HEK293 (cell line): ENCODE measurements at regions not wholly inside any gene's neighbourhood (a gene's known extent, or its start where the extent isn't known, plus 50 kb on each side); places are given as distances from the start of the nearest gene placed in this dataset.

Experiments
- CTCF ChIA-PET: fragments of 350-600 bp; formaldehyde crosslinking; extraction: SDS; loops from one replicate; lab custom pipeline; 2021; ENCODE audit warnings: antibody characterized with exemption; lab: Yijun Ruan, JAX
- POLR2A ChIA-PET: fragments of 300-600 bp; formaldehyde crosslinking; extraction: SDS; loops from one replicate; lab custom pipeline; 2020; ENCODE audit warnings: antibody characterized with exemption, inconsistent platforms; lab: Yijun Ruan, JAX
- H3K27ac ChIP-seq: fragments of 200-500 bp; sonication (Bioruptor generic); 2 replicates; pipeline ENCODE4 v1.5.1; 2014; ENCODE audit warnings: low read depth, low read length, control low read depth, inconsistent platforms; ENCODE audit errors: extremely low read depth
- H3K36me3 ChIP-seq, 2 experiments: fragments of 200-500 bp in 1 of 2; sonication (Bioruptor generic) in 1 of 2; 1 replicate in 1 of 2; 2 replicates in 1 of 2; pipeline ENCODE4 v1.5.1; 2014 to 2017; ENCODE audit warnings: inconsistent platforms in 2 of 2, low read length in 2 of 2; ENCODE audit not compliant: control insufficient read depth in 2 of 2, insufficient read depth in 1 of 2
- H3K4me1 ChIP-seq: fragments of 200-500 bp; sonication (Bioruptor generic); 2 replicates; pipeline ENCODE4 v1.5.1; 2014; ENCODE audit warnings: mild to moderate bottlenecking, low read length, inconsistent platforms; ENCODE audit not compliant: control insufficient read depth, insufficient read depth
- H3K4me3 ChIP-seq: 2 replicates; pipeline ENCODE4 v1.5.1; 2011; ENCODE audit warnings: low read depth, mild to moderate bottlenecking, control low read depth, low read length, moderate library complexity
- H3K9me3 ChIP-seq: fragments of 200-500 bp; sonication (Bioruptor generic); 2 replicates; pipeline ENCODE4 v1.5.1; 2014; ENCODE audit warnings: low read depth, low read length, inconsistent platforms; ENCODE audit not compliant: control insufficient read depth, insufficient read depth
- CTCF ChIP-seq: fragments of 450-650 bp; formaldehyde crosslinking; IDR thresholded peaks from 2 replicates; pipeline ENCODE4 v1.5.1; 2016; ENCODE audit warnings: missing biosample characterization, missing genetic modification characterization
- GLI4 ChIP-seq: fragments of 450-650 bp; formaldehyde crosslinking; IDR thresholded peaks from 2 replicates; pipeline ENCODE4 v1.5.1; 2016; ENCODE audit warnings: missing biosample characterization, missing genetic modification characterization
- HIC1 ChIP-seq: fragments of 450-650 bp; formaldehyde crosslinking; IDR thresholded peaks from 2 replicates; pipeline ENCODE4 v1.5.1; 2016; ENCODE audit warnings: missing biosample characterization, missing genetic modification characterization
- INSM2 ChIP-seq: fragments of 450-650 bp; formaldehyde crosslinking; IDR thresholded peaks from 2 replicates; pipeline ENCODE4 v1.5.1; 2016; ENCODE audit warnings: missing biosample characterization, missing genetic modification characterization
- KLF1 ChIP-seq: fragments of 450-650 bp; formaldehyde crosslinking; IDR thresholded peaks from 2 replicates; pipeline ENCODE4 v1.5.1; 2016; ENCODE audit warnings: missing biosample characterization, missing genetic modification characterization
- MYNN ChIP-seq: fragments of 450-650 bp; formaldehyde crosslinking; IDR thresholded peaks from 2 replicates; pipeline ENCODE4 v1.5.1; 2016; ENCODE audit warnings: missing biosample characterization, missing genetic modification characterization, borderline replicate concordance
- MZF1 ChIP-seq: fragments of 450-650 bp; formaldehyde crosslinking; IDR thresholded peaks from 2 replicates; pipeline ENCODE4 v1.5.1; 2017; ENCODE audit warnings: missing biosample characterization, missing genetic modification characterization, borderline replicate concordance
- ZBTB20 ChIP-seq: fragments of 450-650 bp; formaldehyde crosslinking; IDR thresholded peaks from 2 replicates; pipeline ENCODE4 v1.5.1; 2016; ENCODE audit warnings: missing biosample characterization, missing genetic modification characterization
- ZNF132 ChIP-seq: fragments of 450-650 bp; formaldehyde crosslinking; IDR thresholded peaks from 2 replicates; pipeline ENCODE4 v1.5.1; 2017; ENCODE audit warnings: missing biosample characterization, missing genetic modification characterization, borderline replicate concordance
- ZNF146 ChIP-seq: fragments of 450-650 bp; formaldehyde crosslinking; IDR thresholded peaks from 2 replicates; pipeline ENCODE4 v1.5.1; 2016; ENCODE audit warnings: missing biosample characterization, missing genetic modification characterization
- ZNF266 ChIP-seq: fragments of 450-650 bp; formaldehyde crosslinking; IDR thresholded peaks from 2 replicates; pipeline ENCODE4 v1.5.1; 2016; ENCODE audit warnings: missing biosample characterization, missing genetic modification characterization, low read depth
- ZNF292 ChIP-seq: fragments of 450-650 bp; formaldehyde crosslinking; IDR thresholded peaks from 2 replicates; pipeline ENCODE4 v1.5.1; 2016; ENCODE audit warnings: low read depth, missing biosample characterization, missing genetic modification characterization, borderline replicate concordance
- ZNF335 ChIP-seq: fragments of 450-650 bp; formaldehyde crosslinking; conservative IDR thresholded peaks from 2 replicates; pipeline ENCODE4 v1.5.1; 2016; ENCODE audit warnings: missing biosample characterization, missing genetic modification characterization
- ZNF518A ChIP-seq: fragments of 450-650 bp; formaldehyde crosslinking; conservative IDR thresholded peaks from 2 replicates; pipeline ENCODE4 v1.5.1; 2016; ENCODE audit warnings: low read depth, missing biosample characterization, missing genetic modification characterization
- ZNF558 ChIP-seq: fragments of 450-650 bp; formaldehyde crosslinking; IDR thresholded peaks from 2 replicates; pipeline ENCODE4 v1.5.1; 2016; ENCODE audit warnings: missing biosample characterization, missing genetic modification characterization
- ZNF561 ChIP-seq: fragments of 450-650 bp; IDR thresholded peaks from 2 replicates; pipeline ENCODE4 v1.5.1; 2018; ENCODE audit warnings: missing biosample characterization, missing genetic modification characterization, borderline replicate concordance
- ZNF654 ChIP-seq: fragments of 450-650 bp; formaldehyde crosslinking; IDR thresholded peaks from 2 replicates; pipeline ENCODE4 v1.5.1; 2016; ENCODE audit warnings: low read depth, missing biosample characterization, missing genetic modification characterization
- ZNF704 ChIP-seq: fragments of 450-650 bp; formaldehyde crosslinking; IDR thresholded peaks from 2 replicates; pipeline ENCODE4 v1.5.1; 2016; ENCODE audit warnings: missing biosample characterization, missing genetic modification characterization
- ZNF747 ChIP-seq: fragments of 450-650 bp; formaldehyde crosslinking; IDR thresholded peaks from 2 replicates; pipeline ENCODE4 v1.5.1; 2016; ENCODE audit warnings: missing biosample characterization, missing genetic modification characterization
- ZNF776 ChIP-seq: fragments of 450-650 bp; formaldehyde crosslinking; IDR thresholded peaks from 2 replicates; pipeline ENCODE4 v1.5.0; 2017; ENCODE audit warnings: missing biosample characterization, missing genetic modification characterization, borderline replicate concordance
- ZNF837 ChIP-seq: fragments of 450-650 bp; formaldehyde crosslinking; IDR thresholded peaks from 2 replicates; pipeline ENCODE4 v1.5.1; 2016; ENCODE audit warnings: missing biosample characterization, missing genetic modification characterization

GRCh38 chr17:12312692-12313091 is 292.0 kb downstream of the MAP2K4 start (continued):
- TF ChIP-seq INSM2 (no peak), ZNF654 (tag by site-specific recombination) (no peak), CTCF (no peak), ZNF146 (tag by site-specific recombination) (no peak), ZNF704 (tag by site-specific recombination) (no peak)

GRCh38 chr17:12313786-12314185 is 293.1 kb downstream of the MAP2K4 start:
- ChIA-PET CTCF (interaction anchor here (0.6 to 0.7 kb wide), 2 partner anchors 9 to 133 kb away, joined by 3 read pairs; no protein-coding TSS in a partner anchor), POLR2A (no interaction called here)
- no peaks in the 10 kb centered on the region for H3K9me3 ChIP-seq
- H3K4me1 ChIP-seq = no peaks in the 10 kb centered on the region
- H3K27ac ChIP-seq = no peak overlapping the region
- TF ChIP-seq ZNF558 (tag by site-specific recombination) (no peak), ZNF266 (tag by site-specific recombination) (no peak), ZNF292 (tag by site-specific recombination) (no peak), ZNF776 (no peak), ZNF518A (tag by site-specific recombination) (no peak), ZNF335 (tag by site-specific recombination) (no peak), ZBTB20 (tag by site-specific recombination) (no peak), ZNF132 (tag by site-specific recombination) (no peak), GLI4 (no peak), KLF1 (tag by site-specific recombination) (no peak), ZNF747 (no peak), MZF1 (no peak), MYNN (tag by site-specific recombination) (no peak), ZNF561 (no peak), HIC1 (tag by site-specific recombination) (no peak), ZNF837 (tag by site-specific recombination) (no peak)
- no peaks in the 10 kb centered on the region for H3K36me3 ChIP-seq
- no peak overlapping the region for H3K4me3 ChIP-seq
